WTC11 (cell line): ENCODE measurements at regions not wholly inside any gene's neighbourhood (a gene's known extent, or its start where the extent isn't known, plus 50 kb on each side); places are given as distances from the start of the nearest gene placed in this dataset.

ENCODE experiments used
- AFF4 ChIP-seq: sonication (generic); formaldehyde crosslinking; IDR thresholded peaks from 2 replicates; pipeline ENCODE4 v1.8.1; 2023; ENCODE audit warnings: mild to moderate bottlenecking, missing genetic modification reagents, borderline replicate concordance
- CREM ChIP-seq: sonication (generic); formaldehyde crosslinking; IDR thresholded peaks from 2 replicates; pipeline ENCODE4 v1.8.1; 2022; ENCODE audit warnings: mild to moderate bottlenecking, missing genetic modification reagents, moderate library complexity
- ERG ChIP-seq: fragments of 250-450 bp; sonication (Bioruptor Pico); IDR thresholded peaks from 2 replicates; pipeline ENCODE4 v1.8.0; 2021; ENCODE audit warnings: mild to moderate bottlenecking
- FOXJ3 ChIP-seq: sonication (generic); formaldehyde crosslinking; IDR thresholded peaks from 2 replicates; pipeline ENCODE4 v1.9.0; 2021; ENCODE audit warnings: missing genetic modification reagents, mild to moderate bottlenecking, borderline replicate concordance
- FOXK1 ChIP-seq: sonication (generic); formaldehyde crosslinking; IDR thresholded peaks from 2 replicates; pipeline ENCODE4 v1.8.0; 2022; ENCODE audit warnings: mild to moderate bottlenecking, moderate library complexity, missing genetic modification reagents
- GABPB1 ChIP-seq: sonication (generic); formaldehyde crosslinking; IDR thresholded peaks from 2 replicates; pipeline ENCODE4 v1.8.1; 2023; ENCODE audit warnings: mild to moderate bottlenecking, missing genetic modification reagents
- GTF2I ChIP-seq: fragments of 250-450 bp; sonication (Bioruptor Pico); conservative IDR thresholded peaks from 2 replicates; pipeline ENCODE4 v1.4.0; 2021; ENCODE audit warnings: mild to moderate bottlenecking
- HMGXB4 ChIP-seq: sonication (generic); formaldehyde crosslinking; IDR thresholded peaks from 2 replicates; pipeline ENCODE4 v1.8.1; 2023; ENCODE audit warnings: mild to moderate bottlenecking, moderate library complexity, missing genetic modification reagents
- JUN ChIP-seq: sonication (generic); formaldehyde crosslinking; IDR thresholded peaks from 2 replicates; pipeline ENCODE4 v1.8.0; 2023; ENCODE audit warnings: mild to moderate bottlenecking, missing genetic modification reagents
- NFE2L1 ChIP-seq: sonication (generic); formaldehyde crosslinking; IDR thresholded peaks from 2 replicates; pipeline ENCODE4 v1.8.1; 2023; ENCODE audit warnings: missing genetic modification reagents
- NFYB ChIP-seq: sonication (generic); formaldehyde crosslinking; conservative IDR thresholded peaks from 2 replicates; pipeline ENCODE4 v1.8.0; 2022; ENCODE audit warnings: low read depth, missing genetic modification reagents
- NR1H2 ChIP-seq: sonication (generic); formaldehyde crosslinking; IDR thresholded peaks from 2 replicates; pipeline ENCODE4 v1.9.0; 2021; ENCODE audit warnings: mild to moderate bottlenecking, moderate library complexity, missing genetic modification reagents
- NR2C2 ChIP-seq: sonication (generic); formaldehyde crosslinking; IDR thresholded peaks from 2 replicates; pipeline ENCODE4 v1.8.0; 2022; ENCODE audit warnings: mild to moderate bottlenecking, missing genetic modification reagents
- RELA ChIP-seq: sonication (generic); formaldehyde crosslinking; IDR thresholded peaks from 2 replicates; pipeline ENCODE4 v1.8.1; 2022; ENCODE audit warnings: missing genetic modification reagents, mild to moderate bottlenecking, borderline replicate concordance
- SMAD3 ChIP-seq: sonication (generic); formaldehyde crosslinking; IDR thresholded peaks from 2 replicates; pipeline ENCODE4 v1.8.0; 2022; ENCODE audit warnings: missing genetic modification reagents, mild to moderate bottlenecking, borderline replicate concordance
- SMAD4 ChIP-seq: sonication (generic); formaldehyde crosslinking; IDR thresholded peaks from 2 replicates; pipeline ENCODE4 v1.8.0; 2022; ENCODE audit warnings: mild to moderate bottlenecking, missing genetic modification reagents
- TEAD1 ChIP-seq: sonication (generic); formaldehyde crosslinking; IDR thresholded peaks from 2 replicates; pipeline ENCODE4 v1.8.0; 2022; ENCODE audit warnings: mild to moderate bottlenecking, missing genetic modification reagents
- USF2 ChIP-seq: sonication (generic); formaldehyde crosslinking; IDR thresholded peaks from 2 replicates; pipeline ENCODE4 v1.8.1; 2023; ENCODE audit warnings: mild to moderate bottlenecking, missing genetic modification reagents, moderate library complexity
- ZBTB43 ChIP-seq: sonication (generic); formaldehyde crosslinking; IDR thresholded peaks from 2 replicates; pipeline ENCODE4 v1.8.1; 2023; ENCODE audit warnings: mild to moderate bottlenecking, missing genetic modification reagents
- ZNF138 ChIP-seq: sonication (generic); formaldehyde crosslinking; conservative IDR thresholded peaks from 2 replicates; pipeline ENCODE4 v1.8.1; 2022; ENCODE audit warnings: mild to moderate bottlenecking, moderate library complexity, missing genetic modification reagents
- ZNF219 ChIP-seq: sonication (generic); formaldehyde crosslinking; IDR thresholded peaks from 2 replicates; pipeline ENCODE4 v1.8.0; 2023; ENCODE audit warnings: missing genetic modification reagents, mild to moderate bottlenecking, borderline replicate concordance
- ZNF281 ChIP-seq: sonication (generic); formaldehyde crosslinking; IDR thresholded peaks from 2 replicates; pipeline ENCODE4 v1.8.0; 2023; ENCODE audit warnings: mild to moderate bottlenecking, missing genetic modification reagents
- ZNF416 ChIP-seq: fragments of 250-450 bp; sonication (Bioruptor Pico); IDR thresholded peaks from 2 replicates; pipeline ENCODE4 v1.9.0; 2021; ENCODE audit warnings: mild to moderate bottlenecking, inconsistent platforms
- ZNF423 ChIP-seq: fragments of 250-450 bp; sonication (Bioruptor Pico); IDR thresholded peaks from 2 replicates; pipeline ENCODE4 v2.1.2; 2022; ENCODE audit warnings: mild to moderate bottlenecking, moderate library complexity
- ZNF512 ChIP-seq: sonication (generic); formaldehyde crosslinking; IDR thresholded peaks from 2 replicates; pipeline ENCODE4 v1.8.1; 2022; ENCODE audit warnings: missing genetic modification reagents, borderline replicate concordance
- ZNF671 ChIP-seq: fragments of 250-450 bp; sonication (Bioruptor Pico); IDR thresholded peaks from 2 replicates; pipeline ENCODE4 v1.8.0; 2021; ENCODE audit warnings: mild to moderate bottlenecking

- TF ChIP-seq ZNF281 (CRISPR knock-in tag) (peak; percentile 94), ZNF423 (CRISPR knock-in tag) (no peak), ZBTB43 (peak; percentile 85; the same call in 1 of the 2 replicates), ERG (CRISPR knock-in tag) (no peak), SMAD3 (CRISPR knock-in tag) (peak; percentile 98), GTF2I (no peak), ZNF219 (CRISPR knock-in tag) (peak; percentile 98), USF2 (CRISPR knock-in tag) (peak; percentile 33; the same call in 1 of the 2 replicates), ZNF671 (CRISPR knock-in tag) (no peak), ZNF512 (CRISPR knock-in tag) (peak; percentile 68; the same call in 1 of the 2 replicates), CREM (peak; percentile 93), HMGXB4 (CRISPR knock-in tag) (no peak), NR2C2 (CRISPR knock-in tag) (peak; percentile 76), JUN (CRISPR knock-in tag) (peak; percentile 99), NFYB (CRISPR knock-in tag) (peak; percentile 67), AFF4 (peak; percentile 81; the same call in 1 of the 2 replicates), NFE2L1 (CRISPR knock-in tag) (peak; percentile 94), FOXJ3 (CRISPR knock-in tag) (0 out of 2 replicates have a peak, but pooled peaks have one; percentile 57), FOXK1 (peak; percentile 96), GABPB1 (CRISPR knock-in tag) (peak; percentile 92), RELA (CRISPR knock-in tag) (peak; percentile 93), TEAD1 (CRISPR knock-in tag) (peak; percentile 99), SMAD4 (CRISPR knock-in tag) (peak; percentile 98), NR1H2 (peak; percentile 94; the same call in 1 of the 2 replicates), ZNF138 (CRISPR knock-in tag) (peak; percentile 77; the same call in 1 of the 2 replicates), ZNF416 (no peak)
Observed at GRCh38 chr20:37627060-37627766, 66.6 kb upstream of the CTNNBL1 start (continued).
